Body of pancreas (tissue), 4 donors: ENCODE measurements at regions not wholly inside any gene's neighbourhood (a gene's known extent, or its start where the extent isn't known, plus 50 kb on each side); places are given as distances from the start of the nearest gene placed in this dataset.

ENCODE experiments used
- ATAC-seq: fragments of 150-250 bp; one replicate; pipeline ENCODE4 v1.9.1; 2016
- DNase-seq, 4 donors: peaks; one replicate each; pipeline ENCODE4 v3.0.0-alpha.2; 2019
- H3K27ac ChIP-seq, 4 donors: fragments of 200-600 bp; sonication (generic); 1 replicate in 3 of 4; 2 replicates in 1 of 4; pipeline versions ENCODE4 v1.5.1 to v1.6.1; 2016 to 2019; ENCODE audit warnings: mild to moderate bottlenecking in 1 of 4, mixed read lengths in 1 of 4, moderate library complexity in 1 of 4
- H3K27me3 ChIP-seq, 2 donors: fragments of 200-600 bp; sonication (generic); one replicate each; pipeline ENCODE4 v1.6.0; 2016; ENCODE audit warnings: mild to moderate bottlenecking in 1 of 2
- H3K36me3 ChIP-seq, 2 donors: fragments of 200-600 bp; sonication (generic); replicated peaks in 1 of 2; 2 replicates each; pipeline ENCODE4 v1.5.1; 2016; ENCODE audit warnings: low read depth in 2 of 2; ENCODE audit not compliant: insufficient read depth in 1 of 2
- H3K4me1 ChIP-seq: fragments of 200-600 bp; sonication (generic); one replicate; pipeline ENCODE4 v1.6.0; 2016
- H3K4me3 ChIP-seq, 2 donors: fragments of 200-600 bp; sonication (generic); 1 replicate in 1 of 2; 2 replicates in 1 of 2; pipeline ENCODE4 v1.5.1; 2016 to 2019
- H3K9me3 ChIP-seq, 3 donors: fragments of 200-600 bp; sonication (generic); 1 replicate in 2 of 3; 2 replicates in 1 of 3; pipeline ENCODE4 v1.5.1; 2016
- CTCF ChIP-seq, 7 experiments: fragments of 450-650 bp in 4 of 7; fragments of 200-600 bp in 3 of 7; sonication (generic) in 3 of 7; IDR thresholded peaks; one replicate each; pipeline ENCODE4 v1.5.1; 2016 to 2019; ENCODE audit warnings: antibody characterized with exemption in 7 of 7
- POLR2A ChIP-seq, 3 donors: fragments of 450-650 bp; IDR thresholded peaks; one replicate each; pipeline ENCODE4 v1.6.1; 2016; ENCODE audit warnings: antibody characterized with exemption in 3 of 3, mild to moderate bottlenecking in 2 of 3
- WGBS, 2 donors: methylation state at CpG; one replicate each; pipeline ENCODE4 v1.1.5; 2017; 5-methylcytosine and 5-hydroxymethylcytosine counted together
- intact Hi-C: fragments of 100-400 bp; cut with DNase I; formaldehyde crosslinking; loops from one replicate; pipeline ENCODE4 v1.15.1; 2023

GRCh38 chr21:35461700-35462099 lies 412.6 kb upstream of the RUNX1 start:
- ATAC-seq, result no peak
- Histone ChIP-seq H3K27me3 (no peaks in the 10 kb centered on the region), H3K4me1 (no peaks in the 10 kb centered on the region), H3K27ac (no peak overlapping the region), H3K9me3 (no peaks in the 10 kb centered on the region), H3K36me3 (no peaks in the 10 kb centered on the region), H3K4me3 (no peak overlapping the region)
- intact Hi-C loops, result no loop called here
- no peak for TF ChIP-seq CTCF (IDR thresholded peaks at IDR 0.05)
- TF ChIP-seq POLR2A (IDR thresholded peaks at IDR 0.05), result no peak
- WGBS, 2 donors, result 68 to 75% methylated on average over 2 of the region's 2 CpGs
- DNase-seq, result no peak

GRCh38 chr21:35460441-35460840 lies 411.3 kb upstream of the RUNX1 start:
- 84 to 90% methylated on average over 9 of the region's 9 CpGs for WGBS, 2 donors
- intact Hi-C loops, result no loop called here
- no peak for DNase-seq
- no peaks in the 10 kb centered on the region for H3K9me3 ChIP-seq
- H3K4me3 ChIP-seq, result no peak overlapping the region
- no peaks in the 10 kb centered on the region for H3K4me1 ChIP-seq
- no peak for ATAC-seq
- TF ChIP-seq CTCF (IDR thresholded peaks at IDR 0.05) (no peak), POLR2A (IDR thresholded peaks at IDR 0.05) (no peak)
- no peaks in the 10 kb centered on the region for H3K27me3 ChIP-seq
- no peak overlapping the region for H3K27ac ChIP-seq
- H3K36me3 ChIP-seq, result no peaks in the 10 kb centered on the region

- ATAC-seq, result no peak
- Histone ChIP-seq H3K27ac (no peak overlapping the region), H3K9me3 (no peaks in the 10 kb centered on the region), H3K4me3 (no peak overlapping the region), H3K36me3 (no peaks in the 10 kb centered on the region), H3K4me1 (no peaks in the 10 kb centered on the region), H3K27me3 (no peaks in the 10 kb centered on the region)
- DNase-seq, result no peak
- intact Hi-C loops, result no loop called here
- WGBS, 2 donors, result 95 to 98% methylated on average over 5 of the region's 5 CpGs
- TF ChIP-seq CTCF (IDR thresholded peaks at IDR 0.05) (no peak), POLR2A (IDR thresholded peaks at IDR 0.05) (no peak)
These were observed 409.3 kb upstream of the RUNX1 start for GRCh38 chr21:35458405-35458804.

- intact Hi-C loops, result no loop called here
- Histone ChIP-seq H3K4me1 (no peaks in the 10 kb centered on the region), H3K27ac (no peak overlapping the region), H3K36me3 (no peaks in the 10 kb centered on the region), H3K4me3 (no peak overlapping the region), H3K27me3 (no peaks in the 10 kb centered on the region), H3K9me3 (no peaks in the 10 kb centered on the region)
- WGBS, 2 donors, result 68 to 80% methylated on average over 8 of the region's 8 CpGs
- ATAC-seq, result no peak
- TF ChIP-seq CTCF (IDR thresholded peaks at IDR 0.05) (no peak), POLR2A (IDR thresholded peaks at IDR 0.05) (no peak)
- no peak for DNase-seq
These were observed 408.1 kb upstream of the RUNX1 start for GRCh38 chr21:35457097-35457804.

GRCh38 chr21:35451276-35451675 lies 402.2 kb upstream of the RUNX1 start:
- no peak for ATAC-seq
- 84 to 91% methylated on average over 1 of the region's 1 CpG for WGBS, 2 donors
- H3K27ac ChIP-seq, result no peak overlapping the region

More at GRCh38 chr21:35451276-35451675, 402.2 kb upstream of the RUNX1 start:
- DNase-seq, result no peak
- H3K27me3 ChIP-seq, result no peaks in the 10 kb centered on the region
- intact Hi-C loops, result no loop called here
- no peak for TF ChIP-seq CTCF (IDR thresholded peaks at IDR 0.05)
- no peak for TF ChIP-seq POLR2A (IDR thresholded peaks at IDR 0.05)
- no peak overlapping the region for H3K4me3 ChIP-seq
- no peaks in the 10 kb centered on the region for H3K9me3 ChIP-seq
- H3K4me1 ChIP-seq, result no peaks in the 10 kb centered on the region
- H3K36me3 ChIP-seq, result no peaks in the 10 kb centered on the region
